OCI-LY1 (cell line): ENCODE measurements at regions not wholly inside any gene's neighbourhood (a gene's known extent, or its start where the extent isn't known, plus 50 kb on each side); places are given as distances from the start of the nearest gene placed in this dataset.

Source experiments
- H2AFZ ChIP-seq: fragments of 200-600 bp; sonication (generic), shearing (Covaris generic); 2 replicates; pipeline ENCODE4 v1.6.0; 2014; ENCODE audit warnings: antibody characterized with exemption, mild to moderate bottlenecking, low read length
- H3F3A ChIP-seq: fragments of 200-600 bp; sonication (generic), shearing (Covaris generic); 2 replicates; pipeline ENCODE4 v1.6.0; 2014; ENCODE audit warnings: mild to moderate bottlenecking, antibody characterized with exemption, low read length, moderate library complexity; ENCODE audit not compliant: insufficient read depth
- H3K27ac ChIP-seq: fragments of 200-600 bp; sonication (generic); 2 replicates; pipeline ENCODE4 v1.5.1; 2014; ENCODE audit warnings: low read length, mixed run types, mild to moderate bottlenecking, low read depth; ENCODE audit not compliant: poor library complexity, severe bottlenecking
- H3K27me3 ChIP-seq: fragments of 200-600 bp; sonication (generic); 2 replicates; pipeline ENCODE4 v1.6.0; 2014; ENCODE audit warnings: antibody characterized with exemption, mild to moderate bottlenecking, low read length, moderate library complexity; ENCODE audit not compliant: insufficient read depth
- H3K36me3 ChIP-seq: fragments of 200-600 bp; sonication (generic); 2 replicates; pipeline ENCODE4 v1.6.1; 2014; ENCODE audit warnings: mild to moderate bottlenecking, antibody characterized with exemption, low read length, moderate library complexity, mixed read lengths; ENCODE audit not compliant: insufficient read depth
- H3K4me1 ChIP-seq: fragments of 200-600 bp; sonication (generic); 2 replicates; pipeline ENCODE4 v1.5.1; 2014; ENCODE audit warnings: mild to moderate bottlenecking, low read length, moderate library complexity; ENCODE audit not compliant: insufficient read depth, severe bottlenecking
- H3K4me2 ChIP-seq: fragments of 200-600 bp; sonication (generic), shearing (Covaris generic); 2 replicates; pipeline ENCODE4 v1.6.1; 2014; ENCODE audit warnings: low read length
- H3K4me3 ChIP-seq: fragments of 200-600 bp; sonication (generic); 2 replicates; pipeline ENCODE4 v1.5.1; 2014; ENCODE audit warnings: low read length, low read depth, mild to moderate bottlenecking, mixed read lengths; ENCODE audit not compliant: poor library complexity, severe bottlenecking
- H3K79me2 ChIP-seq: fragments of 200-600 bp; shearing (Covaris generic); 2 replicates; pipeline ENCODE4 v1.6.1; 2016; ENCODE audit warnings: mixed run types, low read length, mixed read lengths; ENCODE audit not compliant: insufficient read depth
- H3K9ac ChIP-seq: fragments of 200-600 bp; sonication (generic), shearing (Covaris generic); 2 replicates; pipeline ENCODE4 v1.6.1; 2014; ENCODE audit warnings: mild to moderate bottlenecking, low read length, mixed read lengths
- H3K9me2 ChIP-seq: fragments of 200-600 bp; sonication (generic), shearing (Covaris generic); 2 replicates; pipeline ENCODE4 v1.6.1; 2014; ENCODE audit warnings: low read depth, mild to moderate bottlenecking, low read length, mixed read lengths
- H3K9me3 ChIP-seq: fragments of 200-600 bp; shearing (Covaris generic); 2 replicates; pipeline ENCODE4 v1.6.1; 2014; ENCODE audit warnings: low read length, mixed read lengths
- H4K20me1 ChIP-seq: fragments of 200-600 bp; sonication (generic), shearing (Covaris generic); 2 replicates; pipeline ENCODE4 v1.6.0; 2016; ENCODE audit warnings: mild to moderate bottlenecking, low read length; ENCODE audit not compliant: insufficient read depth
- EZH2 ChIP-seq: fragments of 200-600 bp; sonication (generic), shearing (Covaris generic); IDR thresholded peaks from 2 replicates; pipeline ENCODE4 v1.8.0; 2017; ENCODE audit warnings: borderline replicate concordance, mixed run types, mild to moderate bottlenecking, antibody characterized with exemption, low read length, moderate library complexity, mixed read lengths
- TF ChIP-seq, protein P1 (sequence below): fragments of 200-600 bp; sonication (generic), shearing (Covaris generic); IDR thresholded peaks from 2 replicates; pipeline ENCODE4 v1.5.1; 2017; ENCODE audit warnings: mild to moderate bottlenecking, antibody characterized with exemption, low read length, moderate library complexity, mixed read lengths

DNA sequence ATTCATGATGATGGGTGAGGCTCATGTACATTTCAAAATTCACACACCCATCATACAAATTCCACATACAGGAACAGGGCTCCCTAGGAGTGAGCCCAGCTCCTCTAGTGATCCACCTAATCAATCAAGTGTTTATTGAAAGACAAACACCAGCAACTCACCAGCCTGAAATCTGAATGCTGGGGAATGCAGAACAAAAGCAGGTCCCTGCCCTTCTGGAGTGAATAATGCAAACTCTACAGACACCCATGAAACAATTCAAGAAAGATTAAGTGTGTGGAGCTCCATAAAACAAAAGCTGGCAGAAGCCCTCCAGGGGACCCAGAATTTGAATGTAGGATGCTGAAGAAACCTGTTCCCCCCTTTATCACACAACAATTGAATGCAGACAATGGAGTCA, 396.7 kb upstream of the JARID2 start:
- 0 out of 2 replicates have a peak, but pooled peaks cover 2% of the 10 kb centered on the region for H3K27me3 ChIP-seq
- H3K27ac ChIP-seq = no peak overlapping the region
- H3K9ac ChIP-seq = no peak overlapping the region
- no peaks in the 10 kb centered on the region for H3K9me2 ChIP-seq
- no peaks in the 10 kb centered on the region for H3K9me3 ChIP-seq
- no peaks in the 10 kb centered on the region for H3K4me1 ChIP-seq
- H3K4me3 ChIP-seq = no peak overlapping the region
- H4K20me1 ChIP-seq = no peaks in the 10 kb centered on the region
- H3K4me2 ChIP-seq = no peak overlapping the region
- H3K79me2 ChIP-seq = no peaks in the 10 kb centered on the region
- no peaks in the 10 kb centered on the region for H3K36me3 ChIP-seq
- H2AFZ ChIP-seq = no peak overlapping the region
- no peaks in the 10 kb centered on the region for H3F3A ChIP-seq
- TF ChIP-seq, protein P1, sequence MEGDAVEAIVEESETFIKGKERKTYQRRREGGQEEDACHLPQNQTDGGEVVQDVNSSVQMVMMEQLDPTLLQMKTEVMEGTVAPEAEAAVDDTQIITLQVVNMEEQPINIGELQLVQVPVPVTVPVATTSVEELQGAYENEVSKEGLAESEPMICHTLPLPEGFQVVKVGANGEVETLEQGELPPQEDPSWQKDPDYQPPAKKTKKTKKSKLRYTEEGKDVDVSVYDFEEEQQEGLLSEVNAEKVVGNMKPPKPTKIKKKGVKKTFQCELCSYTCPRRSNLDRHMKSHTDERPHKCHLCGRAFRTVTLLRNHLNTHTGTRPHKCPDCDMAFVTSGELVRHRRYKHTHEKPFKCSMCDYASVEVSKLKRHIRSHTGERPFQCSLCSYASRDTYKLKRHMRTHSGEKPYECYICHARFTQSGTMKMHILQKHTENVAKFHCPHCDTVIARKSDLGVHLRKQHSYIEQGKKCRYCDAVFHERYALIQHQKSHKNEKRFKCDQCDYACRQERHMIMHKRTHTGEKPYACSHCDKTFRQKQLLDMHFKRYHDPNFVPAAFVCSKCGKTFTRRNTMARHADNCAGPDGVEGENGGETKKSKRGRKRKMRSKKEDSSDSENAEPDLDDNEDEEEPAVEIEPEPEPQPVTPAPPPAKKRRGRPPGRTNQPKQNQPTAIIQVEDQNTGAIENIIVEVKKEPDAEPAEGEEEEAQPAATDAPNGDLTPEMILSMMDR = no peak
- TF ChIP-seq EZH2 = no peak

DNA sequence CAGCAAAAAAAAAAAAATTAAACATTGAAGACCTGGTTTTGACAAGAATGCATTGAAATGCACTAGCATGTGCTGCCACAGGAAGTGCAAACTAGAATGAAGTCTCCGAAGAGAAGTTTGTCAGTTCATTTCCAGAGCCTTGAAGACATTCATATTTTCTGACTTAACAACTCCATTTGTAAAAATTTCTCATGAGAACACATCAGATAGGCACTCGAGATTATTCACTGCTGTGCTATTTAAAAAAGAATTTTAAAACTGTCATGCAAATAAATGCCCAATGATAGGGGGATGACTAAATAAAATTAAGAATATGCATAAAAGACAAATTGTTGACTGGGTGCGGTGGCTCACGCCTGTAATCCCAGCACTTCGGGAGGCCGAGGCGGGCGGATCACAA, 394.6 kb upstream of the JARID2 start:
- H3K9me3 ChIP-seq = no peaks in the 10 kb centered on the region
- no peak overlapping the region for H3K27ac ChIP-seq
- no peaks in the 10 kb centered on the region for H3F3A ChIP-seq
- H3K9ac ChIP-seq = no peak overlapping the region
- no peaks in the 10 kb centered on the region for H3K79me2 ChIP-seq
- 0 out of 2 replicates have a peak, but pooled peaks cover 2% of the 10 kb centered on the region for H3K27me3 ChIP-seq
- no peaks in the 10 kb centered on the region for H3K36me3 ChIP-seq
- H3K4me2 ChIP-seq = no peak overlapping the region
- H4K20me1 ChIP-seq = no peaks in the 10 kb centered on the region
- H3K4me3 ChIP-seq = no peak overlapping the region
- H2AFZ ChIP-seq = no peak overlapping the region
- no peak for TF ChIP-seq EZH2
- H3K4me1 ChIP-seq = no peaks in the 10 kb centered on the region
- H3K9me2 ChIP-seq = no peaks in the 10 kb centered on the region

- no peaks in the 10 kb centered on the region for H3K79me2 ChIP-seq
- H3F3A ChIP-seq = no peaks in the 10 kb centered on the region
- H2AFZ ChIP-seq = no peak overlapping the region
- TF ChIP-seq EZH2 = no peak
- TF ChIP-seq, protein P1 = no peak
- no peak overlapping the region for H3K27ac ChIP-seq
- H3K4me2 ChIP-seq = no peak overlapping the region
- no peaks in the 10 kb centered on the region for H3K36me3 ChIP-seq
- no peaks in the 10 kb centered on the region for H4K20me1 ChIP-seq
- no peaks in the 10 kb centered on the region for H3K9me2 ChIP-seq
- 0 out of 2 replicates have a peak, but pooled peaks cover 2% of the 10 kb centered on the region for H3K27me3 ChIP-seq
- H3K4me3 ChIP-seq = no peak overlapping the region
- no peaks in the 10 kb centered on the region for H3K4me1 ChIP-seq
- no peak overlapping the region for H3K9ac ChIP-seq
- H3K9me3 ChIP-seq = no peaks in the 10 kb centered on the region
Measured at GRCh38 chr6:14852375-14852774, 393.5 kb upstream of the JARID2 start.

DNA sequence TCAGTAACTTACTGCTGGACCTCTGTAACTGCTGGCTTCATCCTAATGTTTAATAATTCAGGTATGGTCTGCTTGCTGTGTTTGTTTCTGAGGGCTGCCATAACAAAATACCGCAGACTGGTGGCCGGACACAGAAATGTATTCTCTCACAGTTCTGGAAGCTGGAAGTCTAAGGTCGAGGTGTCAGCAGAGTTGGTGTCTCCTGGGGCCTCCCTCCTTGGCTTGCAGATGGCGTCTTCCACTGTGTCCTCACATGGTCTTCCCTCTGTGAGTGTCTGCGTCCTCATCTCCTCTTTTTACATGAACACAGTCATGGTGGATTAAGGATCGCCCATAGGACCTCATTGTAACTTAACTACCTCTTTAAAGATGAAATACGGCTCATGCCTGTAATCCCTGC, 389.7 kb upstream of the JARID2 start:
- H3K4me2 ChIP-seq = no peak overlapping the region
- no peaks in the 10 kb centered on the region for H3K79me2 ChIP-seq
- H3K9me3 ChIP-seq = no peaks in the 10 kb centered on the region
- no peak overlapping the region for H3K27ac ChIP-seq
- H3K9ac ChIP-seq = no peak overlapping the region
- TF ChIP-seq EZH2 = no peak
- TF ChIP-seq, protein P1 = no peak
- H3K27me3 ChIP-seq = no peaks in the 10 kb centered on the region
- H3K36me3 ChIP-seq = no peaks in the 10 kb centered on the region
- no peak overlapping the region for H2AFZ ChIP-seq
- H3F3A ChIP-seq = no peaks in the 10 kb centered on the region
- H3K4me3 ChIP-seq = no peak overlapping the region
- H4K20me1 ChIP-seq = no peaks in the 10 kb centered on the region
- H3K4me1 ChIP-seq = no peaks in the 10 kb centered on the region
- no peaks in the 10 kb centered on the region for H3K9me2 ChIP-seq
